Keratinocyte (primary cell): ENCODE measurements at regions not wholly inside any gene's neighbourhood (a gene's known extent, or its start where the extent isn't known, plus 50 kb on each side); places are given as distances from the start of the nearest gene placed in this dataset.

ENCODE experiments used
- DNase-seq: peaks from one replicate; pipeline ENCODE4 v3.0.0-alpha.2; 2011; ENCODE audit warnings: low read depth, missing footprints, low spot score
- FAIRE-seq: peaks from 2 replicates; lab custom pipeline; 2011; peaks lifted over from hg19 to GRCh38; lab: Jason Lieb, UNC
- H2AFZ ChIP-seq: 2 replicates; pipeline ENCODE4 v1.6.0; 2012; ENCODE audit warnings: low read length, control low read depth, inconsistent platforms; ENCODE audit not compliant: control insufficient read depth
- H3K27ac ChIP-seq: 2 replicates; pipeline ENCODE4 v1.5.1; 2011; ENCODE audit warnings: low read length; ENCODE audit not compliant: control insufficient read depth, insufficient read depth
- H3K27me3 ChIP-seq: 3 replicates; pipeline ENCODE4 v1.6.0; 2011; ENCODE audit warnings: low read length; ENCODE audit not compliant: control insufficient read depth, insufficient read depth; ENCODE audit errors: extremely low read depth
- H3K36me3 ChIP-seq, 2 experiments: 2 replicates in 1 of 2; 3 replicates in 1 of 2; pipeline ENCODE4 v1.5.1; 2011; ENCODE audit warnings: low read length in 2 of 2, mild to moderate bottlenecking in 1 of 2; ENCODE audit not compliant: control insufficient read depth in 2 of 2, insufficient read depth in 2 of 2; ENCODE audit errors: extremely low read depth in 1 of 2
- H3K4me1 ChIP-seq: 3 replicates; pipeline ENCODE4 v1.5.1; 2011; ENCODE audit warnings: low read length; ENCODE audit not compliant: control insufficient read depth, insufficient read depth; ENCODE audit errors: extremely low read depth
- H3K4me2 ChIP-seq: 3 replicates; pipeline ENCODE4 v1.6.0; 2011; ENCODE audit warnings: low read depth, low read length; ENCODE audit not compliant: control insufficient read depth, insufficient read depth; ENCODE audit errors: extremely low read depth
- H3K4me3 ChIP-seq, 3 experiments: fragments of 200-600 bp in 1 of 3; sonication (generic) in 1 of 3; 2 replicates in 2 of 3; 3 replicates in 1 of 3; pipeline ENCODE4 v1.5.1; 2011 to 2016; ENCODE audit warnings: low read length in 3 of 3, mild to moderate bottlenecking in 3 of 3, control low read depth in 2 of 3, inconsistent platforms in 1 of 3, low read depth in 1 of 3, mixed read lengths in 1 of 3, mixed run types in 1 of 3, moderate library complexity in 1 of 3; ENCODE audit not compliant: control insufficient read depth in 2 of 3, insufficient read depth in 2 of 3; ENCODE audit errors: extremely low read depth in 1 of 3
- H3K79me2 ChIP-seq: 2 replicates; pipeline ENCODE4 v1.6.0; 2012; ENCODE audit warnings: low read length; ENCODE audit not compliant: control insufficient read depth, insufficient read depth
- H3K9ac ChIP-seq: 3 replicates; pipeline ENCODE4 v1.6.0; 2011; ENCODE audit warnings: low read length; ENCODE audit not compliant: control insufficient read depth, insufficient read depth; ENCODE audit errors: extremely low read depth
- H3K9me1 ChIP-seq: 3 replicates; pipeline ENCODE4 v1.6.0; 2011; ENCODE audit warnings: low read length; ENCODE audit not compliant: control insufficient read depth, insufficient read depth; ENCODE audit errors: extremely low read depth
- H3K9me3 ChIP-seq: 2 replicates; pipeline ENCODE4 v1.5.1; 2012; ENCODE audit warnings: low read depth, low read length; ENCODE audit not compliant: control insufficient read depth
- H4K20me1 ChIP-seq: 3 replicates; pipeline ENCODE4 v1.6.0; 2011; ENCODE audit warnings: low read length; ENCODE audit not compliant: control insufficient read depth, insufficient read depth; ENCODE audit errors: extremely low read depth
- CTCF ChIP-seq, 3 experiments: IDR thresholded peaks in 1 of 3; conservative IDR thresholded peaks in 1 of 3; optimal IDR thresholded peaks in 1 of 3; 2 replicates in 2 of 3; 3 replicates in 1 of 3; pipeline versions ENCODE3 to v1.5.1; 2011; ENCODE audit warnings: low read length in 3 of 3, mild to moderate bottlenecking in 3 of 3, moderate library complexity in 2 of 3, control low read depth in 1 of 3, inconsistent platforms in 1 of 3; ENCODE audit not compliant: insufficient read depth in 2 of 3; ENCODE audit errors: extremely low read depth in 1 of 3
- EZH2 ChIP-seq: IDR thresholded peaks from one replicate; pipeline ENCODE4 v1.6.1; 2012; ENCODE audit warnings: inconsistent platforms, mild to moderate bottlenecking, low read length, moderate library complexity
- dilution Hi-C: fragments of 300-500 bp; cut with MboI; formaldehyde crosslinking; loops from one replicate; pipeline ENCODE4 v1.7.0; 2020; ENCODE audit warnings: low sequenced_read_pairs; ENCODE audit not compliant: extremely low pct_ligation_motif_present

- no peaks in the 10 kb centered on the region for H3K79me2 ChIP-seq
- H3K4me2 ChIP-seq, result no peak overlapping the region
- no peak overlapping the region for H3K4me3 ChIP-seq
- no peaks in the 10 kb centered on the region for H4K20me1 ChIP-seq
- FAIRE-seq, result no peak
- no peaks in the 10 kb centered on the region for H3K36me3 ChIP-seq
- H3K9me3 ChIP-seq, result no peaks in the 10 kb centered on the region
- H2AFZ ChIP-seq, result no peak overlapping the region
- H3K27ac ChIP-seq, result no peak overlapping the region
- no peak for DNase-seq
- dilution Hi-C loops, result no loop called here
- no peak for TF ChIP-seq EZH2
- no peak for TF ChIP-seq CTCF (optimal IDR thresholded peaks at IDR 0.05 in 1 of 3, IDR thresholded peaks at IDR 0.05 in 1 of 3, conservative IDR thresholded peaks at IDR 0.05 in 1 of 3; ENCODE audit: extremely low read depth in 1 of 3, insufficient read depth in 2 of 3, low read length in 3 of 3)
- no peak overlapping the region for H3K9ac ChIP-seq
- no peaks in the 10 kb centered on the region for H3K27me3 ChIP-seq
- H3K4me1 ChIP-seq, result peaks cover 3% of the 10 kb centered on the region
- no peaks in the 10 kb centered on the region for H3K9me1 ChIP-seq
Observed at GRCh38 chr11:15660496-15660895, 545.8 kb downstream of the INSC start.

- H3K9ac ChIP-seq, result no peak overlapping the region
- no peaks in the 10 kb centered on the region for H4K20me1 ChIP-seq
- no peak for FAIRE-seq
- dilution Hi-C loops, result no loop called here
- H3K9me1 ChIP-seq, result no peaks in the 10 kb centered on the region
- no peak overlapping the region for H3K27ac ChIP-seq
- H3K36me3 ChIP-seq, result no peaks in the 10 kb centered on the region
- H3K4me3 ChIP-seq, result no peak overlapping the region
- H3K4me2 ChIP-seq, result no peak overlapping the region
- H3K9me3 ChIP-seq, result no peaks in the 10 kb centered on the region
- no peak overlapping the region for H2AFZ ChIP-seq
- no peak for TF ChIP-seq CTCF (optimal IDR thresholded peaks at IDR 0.05 in 1 of 3, IDR thresholded peaks at IDR 0.05 in 1 of 3, conservative IDR thresholded peaks at IDR 0.05 in 1 of 3; ENCODE audit: extremely low read depth in 1 of 3, insufficient read depth in 2 of 3, low read length in 3 of 3)
- TF ChIP-seq EZH2, result no peak
- no peaks in the 10 kb centered on the region for H3K27me3 ChIP-seq
- no peak for DNase-seq
- H3K4me1 ChIP-seq, result peaks cover 3% of the 10 kb centered on the region
- H3K79me2 ChIP-seq, result no peaks in the 10 kb centered on the region
Observed at GRCh38 chr11:15662285-15662684, 547.6 kb downstream of the INSC start.
